Stimulated activated CD4-positive, alpha-beta T cell treated with anti-CD3 and anti-CD28 coated beads, Interleukin-2, amount 100 ng/mL, for 4 hours (primary cell): ENCODE measurements at regions not wholly inside any gene's neighbourhood (a gene's known extent, or its start where the extent isn't known, plus 50 kb on each side); places are given as distances from the start of the nearest gene placed in this dataset.
"Not testable (repeated sequence)": the region's sequence is repeated elsewhere in the genome, so short reads cannot be mapped to it uniquely, and the experiment has no call there.

Source experiments
- DNase-seq: peaks from one replicate; pipeline ENCODE4 v3.0.0-alpha.2; 2020; ENCODE audit warnings: low read depth

DNA sequence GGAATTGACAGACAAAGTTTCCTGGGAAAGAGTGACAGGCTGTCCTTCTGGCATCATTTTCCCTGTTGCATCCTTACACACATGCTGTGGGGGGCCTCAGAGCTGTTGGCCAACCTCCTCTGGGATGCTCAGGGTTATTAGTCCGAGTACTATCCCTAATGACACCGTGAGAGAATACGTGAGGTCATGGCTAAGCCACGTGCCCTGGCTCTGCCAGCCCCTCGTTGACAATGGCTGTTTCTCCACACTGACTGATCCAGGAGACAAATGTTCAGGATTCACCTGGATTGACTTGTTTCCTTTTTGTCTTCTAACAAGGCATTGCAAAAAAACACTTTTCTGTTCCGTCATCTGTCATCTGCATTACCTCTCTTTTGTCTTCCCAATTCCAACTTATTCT is 604.6 kb downstream of the TFAP2A start:
- DNase-seq: no peak

DNA sequence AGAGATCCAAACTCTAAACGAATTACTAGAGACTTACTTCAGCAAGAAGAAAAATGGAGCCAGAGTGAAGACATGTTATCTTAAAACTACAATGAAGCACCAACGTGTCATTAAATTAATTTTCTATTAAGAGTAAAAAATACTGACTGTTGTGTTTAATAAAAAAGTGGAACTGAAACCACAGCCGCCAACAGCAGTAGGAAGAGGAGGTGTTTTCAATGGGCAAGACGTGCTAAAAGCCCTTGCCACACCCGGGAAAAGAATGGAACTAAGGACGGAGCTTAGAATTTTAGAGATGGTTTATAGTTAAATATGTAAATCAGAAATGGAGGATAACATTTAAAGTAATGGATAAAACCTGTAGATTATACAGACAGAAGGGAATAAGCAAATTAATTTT is 608.7 kb downstream of the TFAP2A start:
- no peak for DNase-seq

DNA sequence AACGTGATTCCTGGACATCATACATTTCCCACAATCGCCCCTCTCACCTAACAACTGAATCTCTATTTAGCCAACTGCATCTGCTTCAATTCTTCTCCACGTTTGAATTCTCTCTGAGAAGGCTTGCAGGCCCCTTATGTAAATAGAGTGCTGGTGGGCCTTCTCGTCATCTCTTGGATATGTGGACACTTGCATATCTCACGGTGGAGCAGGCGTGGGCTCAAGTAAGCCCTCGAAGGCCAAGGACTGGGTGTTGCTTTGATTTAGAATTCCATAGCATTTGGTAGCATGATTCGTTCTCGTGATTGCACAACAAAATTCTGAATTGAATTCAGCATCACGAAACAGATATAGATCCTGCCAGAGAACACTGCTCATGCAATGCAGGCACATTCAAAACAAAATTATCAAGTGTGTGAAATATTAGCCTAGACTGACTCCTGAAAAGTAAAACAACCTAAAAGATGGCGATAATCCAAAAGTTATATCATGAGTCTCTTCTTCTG is 613.6 kb downstream of the TFAP2A start:
- DNase-seq: no peak

DNA sequence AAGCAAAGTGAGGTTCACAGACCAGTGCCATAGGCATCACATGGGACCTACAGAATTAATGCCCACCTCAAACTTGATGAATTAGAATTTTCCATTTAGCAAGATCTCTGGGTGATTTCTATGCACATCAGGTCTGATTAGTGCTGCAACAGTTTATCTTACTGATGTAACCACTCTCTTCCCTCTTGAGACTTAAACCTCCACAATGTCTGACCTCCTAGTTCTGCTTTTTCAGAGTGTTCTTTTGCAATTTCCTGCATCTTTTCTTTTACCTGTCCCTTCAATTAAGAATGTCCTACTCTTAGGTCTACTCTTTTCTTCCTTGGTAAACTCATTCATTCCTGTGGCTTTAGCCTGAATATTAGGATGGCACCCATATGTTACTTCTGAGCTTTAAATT is 615.3 kb downstream of the TFAP2A start:
- no peak for DNase-seq

DNA sequence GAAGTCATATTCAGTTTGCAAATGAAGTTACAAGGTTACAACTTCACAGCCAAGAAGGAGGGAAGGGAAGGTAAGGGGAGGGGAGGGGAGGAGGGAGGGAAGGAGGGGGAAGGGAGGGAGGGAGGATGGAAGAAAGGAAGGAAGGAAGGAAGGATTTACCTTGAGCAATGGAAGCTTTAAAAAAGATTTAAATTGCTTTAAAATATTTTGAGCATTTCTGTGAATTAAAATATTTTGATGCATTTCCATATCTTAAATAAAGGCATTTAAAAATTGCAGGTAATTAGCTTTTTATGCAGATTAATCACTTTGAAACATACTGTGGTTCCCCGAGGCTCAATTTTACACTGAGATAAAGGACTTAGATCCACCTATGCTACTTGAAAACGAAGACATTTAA is 618.0 kb downstream of the TFAP2A start:
- DNase-seq: no peak

DNA sequence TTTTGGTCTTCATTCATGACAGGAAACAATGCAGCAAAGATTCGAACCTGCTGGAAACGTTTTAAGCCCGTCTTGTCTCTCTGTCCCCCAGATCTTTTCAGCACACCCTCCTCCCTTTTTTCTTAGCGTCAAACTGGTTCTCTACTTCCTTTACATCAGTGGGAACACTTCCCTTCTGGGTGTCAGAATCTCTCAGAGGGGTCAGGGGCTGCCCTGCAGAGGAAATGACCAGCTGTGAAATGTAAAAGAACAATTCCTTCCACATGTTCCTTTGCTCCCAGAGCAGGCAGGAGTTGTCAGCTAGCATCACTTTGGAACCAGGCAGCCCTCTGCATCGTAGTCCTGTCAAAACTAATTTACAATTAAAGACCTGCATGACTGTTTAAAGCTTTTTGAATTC is 619.0 kb downstream of the TFAP2A start:
- no peak for DNase-seq

DNA sequence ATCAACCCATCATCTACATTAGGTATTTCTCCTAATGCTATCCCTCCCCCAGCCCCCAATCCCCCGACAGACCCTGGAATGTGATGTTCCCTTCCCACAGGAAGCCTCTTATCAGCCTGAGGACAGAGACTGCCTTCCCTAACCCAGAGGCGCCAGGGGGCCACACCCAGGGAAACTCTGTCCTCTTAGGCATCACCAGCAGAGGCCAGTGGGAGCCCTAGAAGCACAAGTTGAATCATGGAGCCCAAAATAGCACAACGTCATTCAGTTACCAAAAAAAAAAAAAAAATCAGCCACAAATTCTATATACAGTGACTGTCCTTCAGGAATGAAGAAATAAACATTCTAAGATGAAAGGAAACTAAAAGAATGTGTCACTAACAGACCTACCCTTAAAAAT is 625.7 kb downstream of the TFAP2A start:
- DNase-seq: no peak

DNA sequence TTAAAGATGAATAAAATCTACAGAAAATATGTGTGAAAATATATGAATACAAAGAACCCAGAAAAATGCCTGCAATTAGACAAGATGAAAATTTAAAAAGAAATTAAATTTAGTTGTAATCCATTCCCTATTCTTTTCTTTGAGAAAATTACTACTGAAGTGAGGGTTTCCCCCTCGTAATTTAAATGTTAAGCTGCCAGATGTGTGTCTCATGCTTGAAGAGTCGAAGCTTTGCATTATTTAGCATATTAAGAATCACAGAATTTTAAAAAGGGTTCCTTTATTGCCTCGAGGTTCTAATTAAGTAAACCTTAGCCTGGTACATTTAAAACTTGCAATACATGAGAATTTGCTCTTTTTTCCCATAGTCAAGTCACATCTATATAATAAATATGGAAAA is 630.1 kb downstream of the TFAP2A start:
- no peak for DNase-seq

DNA sequence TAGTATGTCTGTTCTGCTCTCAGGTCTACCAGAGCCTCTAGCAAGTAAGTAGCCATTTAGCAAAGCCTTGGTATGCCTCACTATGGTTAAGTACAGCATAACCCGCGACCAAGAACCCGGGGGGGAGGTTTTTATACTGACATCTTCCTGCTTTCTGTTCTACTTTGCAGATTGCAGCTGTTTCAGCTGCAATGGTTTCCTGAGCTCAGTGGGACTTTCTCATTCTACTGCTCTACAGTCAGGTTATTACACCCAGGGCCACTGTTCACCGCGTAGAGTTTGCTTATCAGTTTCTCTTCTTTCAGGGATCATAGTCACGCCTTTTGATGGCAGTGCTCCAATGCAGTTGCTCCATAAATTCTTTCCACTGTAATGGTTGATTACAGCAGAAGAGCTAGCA is 631.3 kb downstream of the TFAP2A start:
- DNase-seq: no peak

DNA sequence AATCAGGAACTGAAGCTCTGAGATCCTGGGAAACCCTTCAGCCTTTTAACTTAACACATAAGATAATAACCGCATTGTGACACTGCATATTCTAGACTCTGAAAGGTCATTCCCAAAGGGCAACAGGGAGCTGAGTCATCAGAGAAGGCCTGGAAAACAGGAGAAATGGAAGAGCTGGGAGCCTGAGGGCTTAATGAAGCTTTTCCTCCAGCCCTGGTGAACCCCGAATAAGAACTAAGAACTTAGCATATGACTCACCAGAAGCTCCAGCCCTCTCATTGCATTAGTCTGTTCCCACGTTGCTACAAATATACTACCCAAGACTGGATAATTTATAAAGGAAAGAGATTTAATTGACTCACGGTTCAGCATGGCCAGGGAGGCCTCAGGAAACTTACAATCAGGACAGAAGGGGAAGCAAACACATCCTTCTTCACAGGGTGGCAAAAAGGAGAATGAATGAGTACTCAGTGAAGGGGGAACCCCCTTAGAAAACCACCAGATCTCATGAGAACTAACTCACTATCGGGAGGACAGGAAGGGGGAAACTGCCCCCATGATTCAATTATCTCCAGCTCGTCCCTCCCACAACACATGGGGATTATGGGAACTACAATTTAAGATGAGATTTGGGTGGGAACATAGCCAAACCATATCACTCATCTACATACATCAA is 648.5 kb downstream of the TFAP2A start:
- no peak for DNase-seq

DNA sequence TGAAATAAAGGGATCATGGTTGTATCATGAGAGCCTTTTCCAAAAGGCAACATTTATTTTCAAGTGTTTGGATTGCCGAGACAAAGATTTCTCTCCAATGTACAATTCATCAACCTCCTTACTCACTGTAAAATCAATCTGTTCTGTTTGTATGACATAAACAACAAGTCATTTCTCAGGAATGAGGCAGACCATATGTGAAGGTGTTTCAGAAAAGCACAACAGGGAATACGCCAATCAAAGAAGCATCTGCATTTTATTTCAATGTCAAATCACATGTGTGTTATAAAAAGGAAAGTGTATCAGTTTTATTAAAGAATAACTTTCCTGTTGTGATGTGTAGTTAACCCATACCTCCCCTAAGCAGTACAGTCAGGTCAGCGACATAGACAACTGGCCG is 653.7 kb downstream of the TFAP2A start:
- DNase-seq: no peak

DNA sequence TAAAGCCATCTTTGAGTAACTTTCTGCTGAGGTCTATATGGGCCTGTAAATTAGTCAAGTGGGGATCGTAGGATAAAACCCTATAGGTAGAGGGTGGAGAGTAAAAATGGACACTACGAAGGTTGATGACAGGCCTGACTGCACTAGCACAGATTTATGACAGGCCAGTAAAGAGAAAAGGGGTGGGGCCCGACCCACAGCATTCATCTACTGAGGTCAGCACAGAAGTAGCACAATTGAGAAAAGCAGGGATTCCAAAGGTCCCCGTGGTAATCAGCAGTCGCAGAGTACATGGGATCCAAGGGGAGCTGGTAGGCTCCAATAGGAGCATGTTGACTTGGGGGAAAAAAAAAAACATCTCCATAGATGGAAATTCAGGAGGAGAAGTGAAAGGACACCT is 660.4 kb downstream of the TFAP2A start:
- no peak for DNase-seq

DNA sequence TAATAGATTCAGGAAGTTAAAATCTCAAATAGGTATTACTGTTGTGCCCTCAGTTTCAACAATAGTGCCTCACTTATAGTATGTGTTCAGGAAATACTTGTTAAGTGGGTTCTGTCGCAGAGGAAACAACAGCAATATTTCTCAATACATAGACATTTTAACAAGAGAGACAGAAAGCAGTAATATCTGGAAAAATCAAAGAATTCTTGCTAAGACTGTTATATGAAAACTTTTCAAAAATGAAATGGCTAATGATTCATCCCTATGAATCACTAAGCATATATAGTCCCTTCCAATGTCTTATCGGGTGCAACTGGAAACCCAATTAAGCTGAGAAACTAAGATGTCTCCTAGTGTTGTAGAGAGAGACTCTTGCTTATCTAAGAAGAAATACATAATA is 668.9 kb downstream of the TFAP2A start:
- no peak for DNase-seq

DNA sequence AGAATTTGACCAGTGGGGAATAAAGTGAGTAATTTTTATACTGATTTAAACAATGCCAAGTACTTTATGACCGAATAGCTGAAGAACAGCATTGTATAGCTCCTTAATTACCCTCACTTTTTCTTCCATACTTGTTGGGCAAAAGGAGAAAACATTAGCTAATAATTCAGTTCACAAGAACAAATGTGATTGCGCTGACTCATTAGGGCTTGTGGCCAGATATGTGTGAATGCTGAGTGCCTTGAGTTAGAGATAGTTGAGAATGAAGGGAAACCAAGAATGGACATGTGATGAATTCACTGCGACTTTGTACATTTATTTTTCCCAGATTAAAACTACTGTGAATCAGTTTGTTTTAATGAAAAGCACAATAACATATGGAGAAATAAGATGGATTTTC is 669.4 kb downstream of the TFAP2A start:
- DNase-seq: no peak

DNA sequence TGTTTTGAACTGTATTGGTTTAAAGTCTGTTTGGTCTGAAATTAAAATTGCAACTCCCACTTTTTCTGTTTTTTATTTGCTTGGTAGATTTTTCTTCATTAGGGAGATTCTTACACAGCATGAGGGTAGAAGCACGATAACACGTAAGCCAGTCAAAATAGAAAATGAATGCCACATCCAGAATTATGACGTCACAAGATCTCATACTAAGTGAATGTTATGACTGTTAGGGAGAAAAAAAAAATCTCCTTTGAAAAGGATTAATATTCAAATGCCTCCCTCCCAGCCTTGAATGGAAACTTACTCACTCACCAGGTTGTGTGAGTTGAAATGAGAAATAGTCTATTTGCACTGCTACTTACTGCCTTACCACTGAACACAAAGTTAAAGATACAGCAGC is 670.8 kb downstream of the TFAP2A start:
- DNase-seq: no peak

DNA sequence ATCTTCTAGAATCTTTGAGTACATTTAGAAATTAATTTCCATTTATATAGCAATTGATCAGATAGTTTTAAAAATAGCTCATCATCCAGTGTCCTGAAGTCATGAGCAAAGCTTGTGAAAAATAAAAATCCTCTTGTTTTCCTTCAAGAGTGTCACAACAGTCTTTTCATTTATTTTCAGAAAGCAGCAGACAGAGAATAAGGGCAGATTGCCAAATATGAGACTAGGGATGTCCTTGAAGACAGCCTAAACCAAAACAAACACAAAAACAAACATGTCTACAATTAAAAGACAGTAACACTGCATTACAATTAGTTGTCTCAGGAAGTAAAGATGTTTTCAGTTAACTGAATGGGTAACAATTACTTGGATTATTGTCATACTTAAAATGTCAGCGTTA is 682.8 kb downstream of the TFAP2A start:
- DNase-seq: no peak

DNA sequence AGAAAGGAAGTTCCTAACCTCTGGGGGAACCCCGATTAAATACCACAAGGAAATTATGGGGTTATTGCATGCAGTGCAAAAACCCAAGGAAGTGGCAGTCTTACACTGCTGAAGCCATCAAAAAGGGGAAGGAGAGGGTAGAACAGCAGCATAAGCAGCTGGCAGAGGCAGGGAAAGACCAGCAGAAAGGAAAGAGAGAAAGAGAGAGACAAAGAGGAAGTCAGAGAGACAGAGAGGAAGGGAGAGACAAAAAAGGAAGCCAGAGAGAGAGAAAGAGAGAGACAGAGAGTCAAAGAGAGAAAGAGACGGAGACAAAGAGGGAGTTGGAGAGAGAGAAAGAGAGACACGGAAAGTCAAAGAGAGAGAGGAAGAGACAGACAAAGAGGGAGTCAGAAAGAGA is 689.1 kb downstream of the TFAP2A start:
- DNase-seq: not testable (repeated sequence)

DNA sequence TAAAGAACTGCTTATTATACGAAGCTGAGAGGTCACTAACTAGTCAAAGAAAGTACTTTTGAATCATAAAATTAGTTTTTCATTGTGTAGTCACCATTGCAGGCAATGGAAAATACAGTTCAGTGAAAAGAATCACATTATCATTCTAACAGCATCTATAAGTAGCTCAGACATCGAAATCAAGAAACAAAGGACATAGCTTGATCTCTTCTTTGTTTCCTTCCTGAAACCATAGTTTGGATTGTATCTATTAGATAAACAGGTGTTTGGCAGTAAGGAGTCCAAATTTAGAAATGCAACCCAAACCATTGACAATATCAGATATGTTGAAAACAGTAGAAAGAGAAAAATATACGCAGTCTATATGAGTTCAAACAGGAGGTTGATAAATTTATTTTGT is 697.3 kb downstream of the TFAP2A start:
- no peak for DNase-seq

DNA sequence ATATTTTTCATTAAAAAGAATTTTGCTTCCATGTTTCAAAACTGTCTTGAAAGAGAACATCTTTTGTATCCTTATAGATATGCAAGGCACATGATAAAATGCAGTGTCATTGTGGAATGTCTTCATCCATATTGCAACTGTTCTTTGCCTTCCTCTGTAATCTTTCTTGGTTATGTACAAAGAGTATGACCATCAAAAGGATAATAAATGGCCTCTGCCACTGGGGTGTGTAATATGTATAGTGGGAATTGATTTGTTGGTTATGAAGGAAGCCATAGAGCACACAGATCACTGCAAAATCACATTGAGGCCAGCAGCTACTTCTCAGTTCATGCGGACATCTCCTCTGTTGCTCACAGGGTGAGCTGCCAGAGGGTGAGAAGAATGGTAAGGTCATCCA is 703.5 kb downstream of the TFAP2A start:
- DNase-seq: no peak

DNA sequence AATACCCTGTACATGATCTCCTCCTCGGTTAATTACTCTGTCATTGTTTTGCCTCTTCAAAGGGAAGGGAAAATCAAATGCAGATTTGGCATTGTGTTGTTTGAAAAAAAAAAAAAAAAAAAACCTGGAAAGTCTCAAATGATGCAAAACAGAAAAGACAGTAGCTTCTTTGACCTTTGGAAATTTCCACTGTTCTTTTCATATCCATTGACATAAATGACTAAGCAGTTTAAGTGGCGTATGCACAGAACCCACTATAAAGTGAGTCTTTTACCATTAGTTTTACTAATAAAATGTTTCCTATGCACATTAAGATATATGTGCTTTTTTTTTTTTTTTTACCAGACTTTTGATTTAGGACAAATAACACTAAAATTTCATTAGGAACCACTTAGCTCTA is 704.3 kb downstream of the TFAP2A start:
- DNase-seq: no peak

DNA sequence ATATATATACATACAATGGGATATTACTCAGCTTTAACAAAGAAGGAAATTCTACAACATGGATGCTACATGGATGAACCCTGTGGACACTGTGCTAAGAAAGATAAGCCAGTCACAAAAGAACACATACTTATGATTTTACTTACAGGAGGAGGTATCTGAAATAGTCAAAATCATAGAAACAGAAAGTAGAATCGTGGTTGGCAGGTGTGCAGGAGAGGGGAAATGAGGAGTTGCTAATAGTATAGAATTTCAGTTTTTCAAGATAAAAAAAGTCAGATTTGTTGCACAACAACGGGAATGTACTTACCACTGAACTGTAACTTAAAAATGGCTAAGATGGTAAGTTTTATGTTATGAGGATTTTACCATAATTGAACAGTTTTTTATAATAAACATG is 706.3 kb downstream of the TFAP2A start:
- DNase-seq: no peak

DNA sequence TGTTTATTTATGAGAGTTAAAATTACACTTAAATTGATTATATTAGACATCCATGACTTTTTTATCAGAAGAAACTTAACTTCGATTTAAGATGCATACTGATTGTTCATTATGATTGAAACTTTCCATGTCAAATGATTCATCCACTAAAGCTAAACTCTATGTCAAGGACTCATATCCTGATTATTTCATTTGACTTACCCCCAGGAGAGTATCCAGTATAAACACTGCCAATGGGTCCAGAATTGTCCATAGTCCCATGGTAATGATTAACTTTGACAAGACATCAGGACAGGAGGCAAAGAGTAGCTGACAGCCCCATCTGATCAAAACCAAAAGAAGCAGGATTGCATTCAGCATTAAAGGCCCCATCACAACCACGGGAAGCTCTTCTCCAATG is 709.9 kb downstream of the TFAP2A start:
- no peak for DNase-seq

DNA sequence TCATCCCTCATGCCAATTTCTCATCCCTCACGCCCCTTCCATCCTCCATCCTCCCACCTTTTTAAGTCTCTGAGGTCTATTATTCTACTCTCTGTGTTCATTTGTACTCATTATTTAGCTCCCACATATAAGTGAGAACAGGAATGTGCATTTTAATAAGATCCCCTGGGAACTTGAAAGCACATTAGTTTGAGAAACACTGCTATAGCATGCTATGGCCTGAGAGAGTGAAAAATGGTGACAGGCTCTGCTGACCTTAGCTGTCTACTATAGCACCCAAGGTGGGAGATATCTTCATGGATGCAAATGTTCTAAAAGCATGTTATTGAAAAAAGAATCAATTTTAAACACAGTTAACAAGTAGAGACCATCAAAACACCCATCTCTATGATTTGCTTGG is 712.0 kb downstream of the TFAP2A start:
- no peak for DNase-seq

DNA sequence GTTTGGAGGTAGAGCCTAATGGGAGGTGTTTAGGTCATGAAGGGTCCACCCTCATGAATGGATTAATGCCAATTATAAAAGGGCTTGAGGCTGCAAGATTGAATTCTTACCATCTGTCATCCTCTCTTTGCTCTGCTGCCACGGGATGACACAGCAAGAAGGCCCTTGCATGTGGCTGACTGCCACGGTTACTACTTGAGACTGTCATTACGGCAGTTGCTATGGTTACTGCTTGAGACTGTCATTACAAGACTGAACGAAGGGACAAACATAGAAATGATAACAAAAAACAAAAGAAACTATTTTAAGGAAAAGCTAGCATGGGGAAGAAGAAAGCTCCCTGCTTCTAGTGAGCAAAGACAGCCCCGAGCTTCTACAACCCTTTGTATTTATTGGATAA is 715.0 kb downstream of the TFAP2A start:
- no peak for DNase-seq
